Panc1 (cell line): ENCODE measurements at regions not wholly inside any gene's neighbourhood (a gene's known extent, or its start where the extent isn't known, plus 50 kb on each side); places are given as distances from the start of the nearest gene placed in this dataset.

Experiments
- ATAC-seq: fragments of 200-7000 bp; cut with Tn5 transposase; 2 replicates; pipeline ENCODE4 v1.9.1; 2020; ENCODE audit warnings: mild to moderate bottlenecking, moderate library complexity
- BruUV-seq: library from RNA; stranded (reverse); fragments of 400-500 nt; replicated peaks from 2 replicates; lab custom pipeline; 2021; lab: Mats Ljungman, UMichigan
- CTCF ChIA-PET: fragments of 300-600 bp; sonication (Branson Sonifier 250); formaldehyde crosslinking; loops from one replicate; lab custom pipeline; 2022; ENCODE audit warnings: antibody characterized with exemption; lab: Charles Lee
- POLR2A ChIA-PET: fragments of 300-600 bp; sonication (Branson Sonifier 250); formaldehyde crosslinking; loops from one replicate; lab custom pipeline; 2022; ENCODE audit warnings: antibody characterized with exemption; lab: Charles Lee
- DNase-seq: peaks from one replicate; pipeline ENCODE4 v3.0.0-alpha.2; 2010; ENCODE audit warnings: low read depth, low spot score
- H3K27ac ChIP-seq: 2 replicates; pipeline ENCODE4 v1.5.1; 2011; ENCODE audit warnings: mild to moderate bottlenecking, low read length, inconsistent platforms
- H3K27me3 ChIP-seq: fragments of 200-500 bp; sonication (Bioruptor generic); 2 replicates; pipeline ENCODE4 v1.6.0; 2014; ENCODE audit warnings: low read length, inconsistent platforms; ENCODE audit not compliant: control insufficient read depth, insufficient read depth
- H3K36me3 ChIP-seq: fragments of 200-500 bp; sonication (Bioruptor generic); 2 replicates; pipeline ENCODE4 v1.5.1; 2014; ENCODE audit warnings: inconsistent platforms, mild to moderate bottlenecking, low read length, moderate library complexity; ENCODE audit not compliant: control insufficient read depth, insufficient read depth
- H3K4me1 ChIP-seq: 2 replicates; pipeline ENCODE4 v1.5.1; 2011; ENCODE audit warnings: inconsistent platforms, mild to moderate bottlenecking, low read length, moderate library complexity; ENCODE audit not compliant: control insufficient read depth, insufficient read depth
- H3K4me3 ChIP-seq, 2 experiments: 2 replicates each; pipeline ENCODE4 v1.5.1; 2011 to 2012; ENCODE audit warnings: low read depth in 2 of 2, low read length in 2 of 2, mild to moderate bottlenecking in 2 of 2, inconsistent platforms in 1 of 2, moderate library complexity in 1 of 2
- H3K9me3 ChIP-seq: fragments of 200-500 bp; sonication (Bioruptor generic); 2 replicates; pipeline ENCODE4 v1.5.1; 2014; ENCODE audit warnings: low read depth, mild to moderate bottlenecking, inconsistent platforms, low read length, moderate library complexity; ENCODE audit not compliant: control insufficient read depth, insufficient read depth
- POLR2AphosphoS5 ChIP-seq: IDR thresholded peaks from 2 replicates; pipeline ENCODE4 v1.6.1; 2012; ENCODE audit warnings: mild to moderate bottlenecking, low read depth, low read length, moderate library complexity
- SIN3A ChIP-seq: IDR thresholded peaks from 2 replicates; pipeline ENCODE4 v1.6.1; 2012; ENCODE audit warnings: low read depth, mild to moderate bottlenecking, low read length, moderate library complexity, borderline replicate concordance; ENCODE audit not compliant: insufficient read depth
- TCF7L2 ChIP-seq: IDR thresholded peaks from 2 replicates; pipeline ENCODE4 v1.6.1; 2011; ENCODE audit warnings: mild to moderate bottlenecking, low read depth, low read length, inconsistent platforms
- in situ Hi-C: cut with HindIII; loops from 2 replicates; pipeline ENCODE4 v1.10.0; 2016; ENCODE audit warnings: low sequenced_read_pairs, low pct_unique_long_range_greater_than_20kb
- intact Hi-C: fragments of 100-400 bp; cut with micrococcal nuclease; formaldehyde crosslinking; loops from one replicate; pipeline ENCODE4 v1.10.0; 2022; ENCODE audit not compliant: unreplicated experiment
- TF ChIP-seq, protein P1 (sequence below), 2 experiments: IDR thresholded peaks; 2 replicates each; pipeline ENCODE4 v1.6.1; 2011 to 2012; ENCODE audit warnings: low read depth in 2 of 2, control low read depth in 1 of 2, low read length in 1 of 2, mild to moderate bottlenecking in 1 of 2, moderate library complexity in 1 of 2; ENCODE audit not compliant: insufficient read depth in 1 of 2
- TF ChIP-seq, protein P2 (sequence below): fragments of 450-650 bp; IDR thresholded peaks from 2 replicates; pipeline ENCODE4 v1.5.1; 2017; ENCODE audit warnings: mild to moderate bottlenecking

- no peaks in the 10 kb centered on the region for H3K36me3 ChIP-seq
- H3K27ac ChIP-seq = no peak overlapping the region
- BruUV-seq = no TSS peak
- no peaks in the 10 kb centered on the region for H3K9me3 ChIP-seq
- ChIA-PET POLR2A (no interaction called here), CTCF (no interaction called here)
- in situ Hi-C loops = no loop called here
- ATAC-seq (no peak), DNase-seq (no peak)
- intact Hi-C loops = no loop called here
- no peak for TF ChIP-seq TCF7L2
- no peak for TF ChIP-seq POLR2AphosphoS5
- TF ChIP-seq, protein P1, sequence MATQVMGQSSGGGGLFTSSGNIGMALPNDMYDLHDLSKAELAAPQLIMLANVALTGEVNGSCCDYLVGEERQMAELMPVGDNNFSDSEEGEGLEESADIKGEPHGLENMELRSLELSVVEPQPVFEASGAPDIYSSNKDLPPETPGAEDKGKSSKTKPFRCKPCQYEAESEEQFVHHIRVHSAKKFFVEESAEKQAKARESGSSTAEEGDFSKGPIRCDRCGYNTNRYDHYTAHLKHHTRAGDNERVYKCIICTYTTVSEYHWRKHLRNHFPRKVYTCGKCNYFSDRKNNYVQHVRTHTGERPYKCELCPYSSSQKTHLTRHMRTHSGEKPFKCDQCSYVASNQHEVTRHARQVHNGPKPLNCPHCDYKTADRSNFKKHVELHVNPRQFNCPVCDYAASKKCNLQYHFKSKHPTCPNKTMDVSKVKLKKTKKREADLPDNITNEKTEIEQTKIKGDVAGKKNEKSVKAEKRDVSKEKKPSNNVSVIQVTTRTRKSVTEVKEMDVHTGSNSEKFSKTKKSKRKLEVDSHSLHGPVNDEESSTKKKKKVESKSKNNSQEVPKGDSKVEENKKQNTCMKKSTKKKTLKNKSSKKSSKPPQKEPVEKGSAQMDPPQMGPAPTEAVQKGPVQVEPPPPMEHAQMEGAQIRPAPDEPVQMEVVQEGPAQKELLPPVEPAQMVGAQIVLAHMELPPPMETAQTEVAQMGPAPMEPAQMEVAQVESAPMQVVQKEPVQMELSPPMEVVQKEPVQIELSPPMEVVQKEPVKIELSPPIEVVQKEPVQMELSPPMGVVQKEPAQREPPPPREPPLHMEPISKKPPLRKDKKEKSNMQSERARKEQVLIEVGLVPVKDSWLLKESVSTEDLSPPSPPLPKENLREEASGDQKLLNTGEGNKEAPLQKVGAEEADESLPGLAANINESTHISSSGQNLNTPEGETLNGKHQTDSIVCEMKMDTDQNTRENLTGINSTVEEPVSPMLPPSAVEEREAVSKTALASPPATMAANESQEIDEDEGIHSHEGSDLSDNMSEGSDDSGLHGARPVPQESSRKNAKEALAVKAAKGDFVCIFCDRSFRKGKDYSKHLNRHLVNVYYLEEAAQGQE (IDR thresholded peaks at IDR 0.05; ENCODE audit: insufficient read depth in 1 of 2, low read depth in 2 of 2, low read length in 1 of 2) = no peak
- TF ChIP-seq, protein P2, sequence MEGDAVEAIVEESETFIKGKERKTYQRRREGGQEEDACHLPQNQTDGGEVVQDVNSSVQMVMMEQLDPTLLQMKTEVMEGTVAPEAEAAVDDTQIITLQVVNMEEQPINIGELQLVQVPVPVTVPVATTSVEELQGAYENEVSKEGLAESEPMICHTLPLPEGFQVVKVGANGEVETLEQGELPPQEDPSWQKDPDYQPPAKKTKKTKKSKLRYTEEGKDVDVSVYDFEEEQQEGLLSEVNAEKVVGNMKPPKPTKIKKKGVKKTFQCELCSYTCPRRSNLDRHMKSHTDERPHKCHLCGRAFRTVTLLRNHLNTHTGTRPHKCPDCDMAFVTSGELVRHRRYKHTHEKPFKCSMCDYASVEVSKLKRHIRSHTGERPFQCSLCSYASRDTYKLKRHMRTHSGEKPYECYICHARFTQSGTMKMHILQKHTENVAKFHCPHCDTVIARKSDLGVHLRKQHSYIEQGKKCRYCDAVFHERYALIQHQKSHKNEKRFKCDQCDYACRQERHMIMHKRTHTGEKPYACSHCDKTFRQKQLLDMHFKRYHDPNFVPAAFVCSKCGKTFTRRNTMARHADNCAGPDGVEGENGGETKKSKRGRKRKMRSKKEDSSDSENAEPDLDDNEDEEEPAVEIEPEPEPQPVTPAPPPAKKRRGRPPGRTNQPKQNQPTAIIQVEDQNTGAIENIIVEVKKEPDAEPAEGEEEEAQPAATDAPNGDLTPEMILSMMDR = no peak
- no peak for TF ChIP-seq SIN3A
- H3K27me3 ChIP-seq = no peaks in the 10 kb centered on the region
- H3K4me1 ChIP-seq = no peaks in the 10 kb centered on the region
- H3K4me3 ChIP-seq = no peak overlapping the region
Observed at GRCh38 chr5:13211064-13211463, 733.4 kb downstream of the DNAH5 start.

GRCh38 chr5:13207112-13207511 lies 737.4 kb downstream of the DNAH5 start:
- ChIA-PET CTCF (no interaction called here), POLR2A (no interaction called here)
- no peak for ATAC-seq
- Histone ChIP-seq H3K9me3 (no peaks in the 10 kb centered on the region), H3K4me3 (no peak overlapping the region), H3K27me3 (no peaks in the 10 kb centered on the region), H3K27ac (no peak overlapping the region), H3K4me1 (no peaks in the 10 kb centered on the region), H3K36me3 (no peaks in the 10 kb centered on the region)
- intact Hi-C loops (no loop called here), in situ Hi-C loops (no loop called here)
- DNase-seq = no peak
- no TSS peak for BruUV-seq
- TF ChIP-seq, protein P1 (IDR thresholded peaks at IDR 0.05; ENCODE audit: insufficient read depth in 1 of 2, low read depth in 2 of 2, low read length in 1 of 2) = no peak
- TF ChIP-seq, protein P2 = no peak
- TF ChIP-seq POLR2AphosphoS5 (no peak), TCF7L2 (no peak), SIN3A (no peak)
